NOMO-1 treated with DMSO at 0.1 percent for 48 hours (cell line): ENCODE measurements at regions not wholly inside any gene's neighbourhood (a gene's known extent, or its start where the extent isn't known, plus 50 kb on each side); places are given as distances from the start of the nearest gene placed in this dataset.

Experiments used
- DNase-seq: peaks from one replicate; lab custom pipeline; 2025; ENCODE audit not compliant: unreplicated experiment; lab: John Stamatoyannopoulos, UW

- peak; percentile 92 for DNase-seq
Observed at GRCh38 chr10:4663162-4663992, 162.6 kb upstream of the AKR1E2 start.

- DNase-seq = no peak
Observed at GRCh38 chr10:4662576-4663161, 163.3 kb upstream of the AKR1E2 start.

- DNase-seq = no peak
Observed at GRCh38 chr10:4661511-4662255, 164.3 kb upstream of the AKR1E2 start.

GRCh38 chr10:4658777-4659176, 167.2 kb upstream of the AKR1E2 start:
- DNase-seq = no peak

GRCh38 chr10:4656576-4657194, 169.3 kb upstream of the AKR1E2 start:
- peak; percentile 45 for DNase-seq

- DNase-seq = peak; percentile 22
Observed at GRCh38 chr10:4655879-4656278, 170.1 kb upstream of the AKR1E2 start.

- DNase-seq = no peak
Observed at GRCh38 chr10:4655406-4655805, 170.6 kb upstream of the AKR1E2 start.

GRCh38 chr10:4654496-4654895, 171.5 kb upstream of the AKR1E2 start:
- no peak for DNase-seq

GRCh38 chr10:4653160-4653559, 172.8 kb upstream of the AKR1E2 start:
- DNase-seq = no peak

- DNase-seq = no peak
Observed at GRCh38 chr10:4652111-4653010, 173.6 kb upstream of the AKR1E2 start.

- DNase-seq = no peak
Observed at GRCh38 chr10:4651404-4652037, 174.5 kb upstream of the AKR1E2 start.

- no peak for DNase-seq
Observed at GRCh38 chr10:4650582-4650981, 175.4 kb upstream of the AKR1E2 start.

- DNase-seq = no peak
Observed at GRCh38 chr10:4649886-4650508, 176.0 kb upstream of the AKR1E2 start.

GRCh38 chr10:4649471-4649870, 176.5 kb upstream of the AKR1E2 start:
- DNase-seq = no peak

GRCh38 chr10:4648999-4649398, 177.0 kb upstream of the AKR1E2 start:
- DNase-seq = no peak

GRCh38 chr10:4647109-4647785, 178.8 kb upstream of the AKR1E2 start:
- no peak for DNase-seq

GRCh38 chr10:4646547-4646946, 179.5 kb upstream of the AKR1E2 start:
- no peak for DNase-seq

- DNase-seq = no peak
Observed at GRCh38 chr10:4645836-4646235, 180.2 kb upstream of the AKR1E2 start.

- DNase-seq = peak; percentile 60
Observed at GRCh38 chr10:4643471-4643870, 182.5 kb upstream of the AKR1E2 start.
